ENCODE measurements at regions not wholly inside any gene's neighbourhood (a gene's known extent, or its start where the extent isn't known, plus 50 kb on each side); places are given as distances from the start of the nearest gene placed in this dataset.

- no peak overlapping the region for H3K27ac ChIP-seq
- TF ChIP-seq, protein P1, sequence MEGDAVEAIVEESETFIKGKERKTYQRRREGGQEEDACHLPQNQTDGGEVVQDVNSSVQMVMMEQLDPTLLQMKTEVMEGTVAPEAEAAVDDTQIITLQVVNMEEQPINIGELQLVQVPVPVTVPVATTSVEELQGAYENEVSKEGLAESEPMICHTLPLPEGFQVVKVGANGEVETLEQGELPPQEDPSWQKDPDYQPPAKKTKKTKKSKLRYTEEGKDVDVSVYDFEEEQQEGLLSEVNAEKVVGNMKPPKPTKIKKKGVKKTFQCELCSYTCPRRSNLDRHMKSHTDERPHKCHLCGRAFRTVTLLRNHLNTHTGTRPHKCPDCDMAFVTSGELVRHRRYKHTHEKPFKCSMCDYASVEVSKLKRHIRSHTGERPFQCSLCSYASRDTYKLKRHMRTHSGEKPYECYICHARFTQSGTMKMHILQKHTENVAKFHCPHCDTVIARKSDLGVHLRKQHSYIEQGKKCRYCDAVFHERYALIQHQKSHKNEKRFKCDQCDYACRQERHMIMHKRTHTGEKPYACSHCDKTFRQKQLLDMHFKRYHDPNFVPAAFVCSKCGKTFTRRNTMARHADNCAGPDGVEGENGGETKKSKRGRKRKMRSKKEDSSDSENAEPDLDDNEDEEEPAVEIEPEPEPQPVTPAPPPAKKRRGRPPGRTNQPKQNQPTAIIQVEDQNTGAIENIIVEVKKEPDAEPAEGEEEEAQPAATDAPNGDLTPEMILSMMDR (IDR thresholded peaks at IDR 0.05): no peak
- no peak for TF ChIP-seq ZFX (IDR thresholded peaks at IDR 0.05; ENCODE audit: borderline replicate concordance)
Observed at GRCh38 chr7:119664601-119665000, 608.4 kb upstream of the KCND2 start.

GRCh38 chr7:119665796-119666195, 607.2 kb upstream of the KCND2 start:
- H3K27ac ChIP-seq: no peak overlapping the region
- TF ChIP-seq, protein P1 (IDR thresholded peaks at IDR 0.05): no peak

GRCh38 chr7:119681336-119681735, 591.6 kb upstream of the KCND2 start:
- TF ChIP-seq, protein P1 (IDR thresholded peaks at IDR 0.05): no peak
- TF ChIP-seq ZFX (IDR thresholded peaks at IDR 0.05; ENCODE audit: borderline replicate concordance): no peak
- H3K27ac ChIP-seq: no peak overlapping the region

- no peak overlapping the region for H3K27ac ChIP-seq
Observed at GRCh38 chr7:119684763-119685162, 588.2 kb upstream of the KCND2 start.

GRCh38 chr7:119685906-119686305, 587.1 kb upstream of the KCND2 start:
- TF ChIP-seq ZFX (IDR thresholded peaks at IDR 0.05; ENCODE audit: borderline replicate concordance): no peak
- TF ChIP-seq, protein P1 (IDR thresholded peaks at IDR 0.05): no peak
- no peak overlapping the region for H3K27ac ChIP-seq

More at GRCh38 chr7:119684763-119685162, 588.2 kb upstream of the KCND2 start:
- TF ChIP-seq, protein P1 (IDR thresholded peaks at IDR 0.05): no peak
- no peak for TF ChIP-seq ZFX (IDR thresholded peaks at IDR 0.05; ENCODE audit: borderline replicate concordance)

- TF ChIP-seq, protein P1 (IDR thresholded peaks at IDR 0.05): no peak
- TF ChIP-seq ZFX (IDR thresholded peaks at IDR 0.05; ENCODE audit: borderline replicate concordance): no peak
- no peak overlapping the region for H3K27ac ChIP-seq
Observed at GRCh38 chr7:119688831-119689230, 584.1 kb upstream of the KCND2 start.

DNA sequence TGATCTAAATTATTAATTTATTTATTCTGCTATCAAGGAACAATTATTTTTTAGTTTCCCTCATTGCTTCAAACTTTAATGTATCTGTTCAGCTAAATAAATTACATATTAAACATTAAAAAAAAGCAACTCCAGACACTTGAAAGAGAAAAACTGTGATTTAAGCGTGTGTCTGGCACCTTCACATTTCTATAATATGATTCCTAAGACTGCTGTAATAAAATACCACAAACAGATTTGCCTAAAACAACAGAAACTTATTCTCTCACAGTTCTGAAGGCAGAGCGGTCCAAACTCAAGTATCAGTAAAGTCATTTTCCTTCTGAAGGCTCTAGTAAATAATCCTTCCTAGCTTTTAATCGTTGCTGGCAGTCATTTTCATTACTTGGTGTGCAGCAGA, 580.4 kb upstream of the KCND2 start:
- no peak for TF ChIP-seq ZFX (IDR thresholded peaks at IDR 0.05; ENCODE audit: borderline replicate concordance)
- TF ChIP-seq, protein P1 (IDR thresholded peaks at IDR 0.05): no peak
- H3K27ac ChIP-seq: no peak overlapping the region

Data from 22Rv1 (cell line).